Central memory CD8-positive, alpha-beta T cell (primary cell): ENCODE measurements at regions not wholly inside any gene's neighbourhood (a gene's known extent, or its start where the extent isn't known, plus 50 kb on each side); places are given as distances from the start of the nearest gene placed in this dataset.

Experiments
- ATAC-seq: fragments of 150-1000 bp; cut with Tn5 transposase; replicated peaks from 2 replicates; pipeline ENCODE4 v1.10.0; 2022; ENCODE audit warnings: mild to moderate bottlenecking, moderate FRiP score, moderate number of reproducible peaks; ENCODE audit not compliant: poor library complexity, severe bottlenecking; ENCODE audit errors: extremely low read depth
- DNase-seq, 2 donors: peaks; one replicate each; pipeline ENCODE4 v3.0.0; 2021; ENCODE audit warnings: low spot score in 2 of 2
- H3K27ac Mint-ChIP-seq: one replicate; pipeline ENCODE4 v1.8.0; 2022; ENCODE audit warnings: low read depth, mild to moderate bottlenecking, moderate library complexity, mixed read lengths
- H3K27me3 Mint-ChIP-seq: one replicate; pipeline ENCODE4 v1.8.0; 2022; ENCODE audit warnings: mixed read lengths
- H3K36me3 Mint-ChIP-seq: one replicate; pipeline ENCODE4 v1.8.0; 2022; ENCODE audit warnings: mild to moderate bottlenecking, moderate library complexity, mixed read lengths; ENCODE audit not compliant: insufficient read depth
- H3K4me1 Mint-ChIP-seq: one replicate; pipeline ENCODE4 v1.8.0; 2022; ENCODE audit warnings: mixed read lengths
- H3K4me3 Mint-ChIP-seq: one replicate; pipeline ENCODE4 v1.8.0; 2022; ENCODE audit warnings: mild to moderate bottlenecking, moderate library complexity, mixed read lengths
- H3K9me3 Mint-ChIP-seq: one replicate; pipeline ENCODE4 v1.8.0; 2022; ENCODE audit warnings: mixed read lengths

GRCh38 chr4:155616117-155616516, 50.5 kb upstream of the GUCY1A1 start:
- H3K27ac Mint-ChIP-seq = no peak overlapping the region
- H3K27me3 Mint-ChIP-seq = no peaks in the 10 kb centered on the region
- H3K4me3 Mint-ChIP-seq = no peak overlapping the region
- peaks cover 4% of the 10 kb centered on the region for H3K9me3 Mint-ChIP-seq
- no peaks in the 10 kb centered on the region for H3K36me3 Mint-ChIP-seq
- no peaks in the 10 kb centered on the region for H3K4me1 Mint-ChIP-seq
- DNase-seq (no peak), ATAC-seq (no peak)

GRCh38 chr4:155615081-155615887, 51.4 kb upstream of the GUCY1A1 start:
- DNase-seq (no peak), ATAC-seq (no peak)
- no peaks in the 10 kb centered on the region for H3K27me3 Mint-ChIP-seq
- no peak overlapping the region for H3K27ac Mint-ChIP-seq
- H3K4me3 Mint-ChIP-seq = no peak overlapping the region
- no peaks in the 10 kb centered on the region for H3K4me1 Mint-ChIP-seq
- H3K9me3 Mint-ChIP-seq = peaks cover 7% of the 10 kb centered on the region
- no peaks in the 10 kb centered on the region for H3K36me3 Mint-ChIP-seq

- DNase-seq = no peak
- no peaks in the 10 kb centered on the region for H3K27me3 Mint-ChIP-seq
- ATAC-seq = no peak
- H3K27ac Mint-ChIP-seq = no peak overlapping the region
- H3K9me3 Mint-ChIP-seq = peaks cover 8% of the 10 kb centered on the region
- H3K4me1 Mint-ChIP-seq = no peaks in the 10 kb centered on the region
- no peak overlapping the region for H3K4me3 Mint-ChIP-seq
- H3K36me3 Mint-ChIP-seq = no peaks in the 10 kb centered on the region
Observed at GRCh38 chr4:155614111-155614762, 52.4 kb upstream of the GUCY1A1 start.

- ATAC-seq (no peak), DNase-seq (no peak)
- Mint-ChIP-seq H3K4me3 (no peak overlapping the region), H3K36me3 (no peaks in the 10 kb centered on the region), H3K9me3 (peaks cover 8% of the 10 kb centered on the region), H3K27me3 (no peaks in the 10 kb centered on the region), H3K27ac (no peak overlapping the region), H3K4me1 (no peaks in the 10 kb centered on the region)
Observed at GRCh38 chr4:155612074-155612473, 54.6 kb upstream of the GUCY1A1 start.

GRCh38 chr4:155611501-155611900, 55.1 kb upstream of the GUCY1A1 start:
- H3K27me3 Mint-ChIP-seq = no peaks in the 10 kb centered on the region
- peaks cover 8% of the 10 kb centered on the region for H3K9me3 Mint-ChIP-seq
- no peaks in the 10 kb centered on the region for H3K4me1 Mint-ChIP-seq
- no peaks in the 10 kb centered on the region for H3K36me3 Mint-ChIP-seq
- DNase-seq (no peak), ATAC-seq (no peak)
- H3K4me3 Mint-ChIP-seq = no peak overlapping the region
- no peak overlapping the region for H3K27ac Mint-ChIP-seq

GRCh38 chr4:155610143-155610542, 56.5 kb upstream of the GUCY1A1 start:
- Mint-ChIP-seq H3K9me3 (peaks cover 8% of the 10 kb centered on the region), H3K36me3 (no peaks in the 10 kb centered on the region), H3K4me3 (no peak overlapping the region), H3K27ac (no peak overlapping the region), H3K27me3 (no peaks in the 10 kb centered on the region), H3K4me1 (no peaks in the 10 kb centered on the region)
- no peak for DNase-seq
- no peak for ATAC-seq

- no peaks in the 10 kb centered on the region for H3K27me3 Mint-ChIP-seq
- ATAC-seq = no peak
Observed at GRCh38 chr4:155609455-155610059, 57.1 kb upstream of the GUCY1A1 start.

GRCh38 chr4:155608225-155608885, 58.3 kb upstream of the GUCY1A1 start:
- no peaks in the 10 kb centered on the region for H3K36me3 Mint-ChIP-seq
- H3K27ac Mint-ChIP-seq = no peak overlapping the region
- H3K27me3 Mint-ChIP-seq = no peaks in the 10 kb centered on the region
- DNase-seq (no peak), ATAC-seq (no peak)
- no peaks in the 10 kb centered on the region for H3K4me1 Mint-ChIP-seq
- H3K4me3 Mint-ChIP-seq = no peak overlapping the region
- peaks cover 8% of the 10 kb centered on the region for H3K9me3 Mint-ChIP-seq

More at GRCh38 chr4:155609455-155610059, 57.1 kb upstream of the GUCY1A1 start:
- Mint-ChIP-seq H3K36me3 (no peaks in the 10 kb centered on the region), H3K9me3 (peaks cover 8% of the 10 kb centered on the region), H3K27ac (no peak overlapping the region), H3K4me1 (no peaks in the 10 kb centered on the region), H3K4me3 (no peak overlapping the region)
- DNase-seq = no peak

- no peak overlapping the region for H3K4me3 Mint-ChIP-seq
Observed at GRCh38 chr4:155607481-155607880, 59.2 kb upstream of the GUCY1A1 start.

GRCh38 chr4:155604718-155605626, 61.7 kb upstream of the GUCY1A1 start:
- no peak overlapping the region for H3K4me3 Mint-ChIP-seq
- no peak for DNase-seq
- no peaks in the 10 kb centered on the region for H3K36me3 Mint-ChIP-seq
- no peaks in the 10 kb centered on the region for H3K27me3 Mint-ChIP-seq
- no peaks in the 10 kb centered on the region for H3K4me1 Mint-ChIP-seq
- no peak overlapping the region for H3K27ac Mint-ChIP-seq
- no peaks in the 10 kb centered on the region for H3K9me3 Mint-ChIP-seq
- no peak for ATAC-seq

More at GRCh38 chr4:155607481-155607880, 59.2 kb upstream of the GUCY1A1 start:
- Mint-ChIP-seq H3K4me1 (no peaks in the 10 kb centered on the region), H3K36me3 (no peaks in the 10 kb centered on the region), H3K9me3 (peaks cover 8% of the 10 kb centered on the region), H3K27ac (no peak overlapping the region), H3K27me3 (no peaks in the 10 kb centered on the region)
- DNase-seq (no peak), ATAC-seq (no peak)

- H3K27me3 Mint-ChIP-seq = no peaks in the 10 kb centered on the region
- H3K4me3 Mint-ChIP-seq = no peak overlapping the region
- no peak for ATAC-seq
Observed at GRCh38 chr4:155603360-155603891, 63.2 kb upstream of the GUCY1A1 start.

More at GRCh38 chr4:155603360-155603891, 63.2 kb upstream of the GUCY1A1 start:
- DNase-seq = no peak
- H3K4me1 Mint-ChIP-seq = no peaks in the 10 kb centered on the region
- no peaks in the 10 kb centered on the region for H3K36me3 Mint-ChIP-seq
- no peaks in the 10 kb centered on the region for H3K9me3 Mint-ChIP-seq
- H3K27ac Mint-ChIP-seq = no peak overlapping the region
